MM.1S (cell line): ENCODE measurements at regions not wholly inside any gene's neighbourhood (a gene's known extent, or its start where the extent isn't known, plus 50 kb on each side); places are given as distances from the start of the nearest gene placed in this dataset.

Experiments
- CTCF ChIP-seq: fragments of 300-600 bp; sonication (generic); IDR thresholded peaks from 2 replicates; pipeline ENCODE4 v1.5.1; 2016; ENCODE audit warnings: antibody characterized with exemption, low read length, mixed read lengths
- EZH2 ChIP-seq: fragments of 300-600 bp; sonication (generic); optimal IDR thresholded peaks from 2 replicates; pipeline ENCODE3; 2017; ENCODE audit warnings: low read depth, mild to moderate bottlenecking, antibody characterized with exemption, low read length, mixed read lengths

DNA sequence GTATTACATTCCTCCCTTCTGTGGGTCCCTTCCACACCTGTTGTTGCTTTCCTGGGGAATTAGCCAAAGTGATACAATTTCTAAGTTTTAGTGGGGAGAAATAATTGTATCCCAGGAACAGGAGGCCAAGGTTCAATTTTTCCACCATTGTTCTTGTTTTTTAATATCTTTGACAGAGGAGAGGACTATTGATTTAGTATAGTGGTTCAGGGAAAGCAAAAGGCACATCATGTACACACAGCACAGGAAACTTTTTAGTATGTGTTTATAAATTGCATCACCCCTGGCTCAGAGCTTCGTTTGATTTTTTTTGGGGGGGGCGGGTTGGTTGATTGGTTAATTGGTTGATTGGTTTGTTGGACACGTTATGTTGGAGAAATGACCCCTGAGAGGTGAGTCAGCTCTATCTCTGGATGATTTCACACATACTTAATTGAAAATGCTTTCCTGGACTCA is 431.6 kb downstream of the PID1 start:
- TF ChIP-seq CTCF (no peak), EZH2 (no peak)
